Calu3 (cell line): ENCODE measurements at regions not wholly inside any gene's neighbourhood (a gene's known extent, or its start where the extent isn't known, plus 50 kb on each side); places are given as distances from the start of the nearest gene placed in this dataset.

Experiments
- BruUV-seq: library from RNA; stranded (reverse); fragments of 400-500 nt; replicated peaks from 2 replicates; lab custom pipeline; 2021; lab: Mats Ljungman, UMichigan
- CTCF ChIA-PET: fragments of 300-600 bp; sonication (Branson Sonifier 250); formaldehyde crosslinking; loops from one replicate; lab custom pipeline; 2022; ENCODE audit warnings: antibody characterized with exemption; lab: Charles Lee
- DNase-seq: peaks from one replicate; pipeline ENCODE4 v3.0.0; 2022
- H3K27ac Mint-ChIP-seq: one replicate; pipeline ENCODE4 v1.8.0; 2022; ENCODE audit warnings: mixed read lengths; ENCODE audit not compliant: unreplicated experiment
- H3K27me3 Mint-ChIP-seq: one replicate; pipeline ENCODE4 v1.8.0; 2022; ENCODE audit warnings: mixed read lengths; ENCODE audit not compliant: unreplicated experiment
- H3K36me3 Mint-ChIP-seq: one replicate; pipeline ENCODE4 v1.8.0; 2022; ENCODE audit warnings: mild to moderate bottlenecking, moderate library complexity, mixed read lengths; ENCODE audit not compliant: insufficient read depth, unreplicated experiment
- H3K4me1 Mint-ChIP-seq: one replicate; pipeline ENCODE4 v1.8.0; 2022; ENCODE audit warnings: mild to moderate bottlenecking, low read depth, mixed read lengths; ENCODE audit not compliant: unreplicated experiment
- H3K4me3 Mint-ChIP-seq: one replicate; pipeline ENCODE4 v1.8.0; 2022; ENCODE audit warnings: mild to moderate bottlenecking, low read depth, moderate library complexity, mixed read lengths; ENCODE audit not compliant: unreplicated experiment
- H3K9me3 Mint-ChIP-seq: one replicate; pipeline ENCODE4 v1.8.0; 2022; ENCODE audit warnings: low read depth, mixed read lengths; ENCODE audit not compliant: unreplicated experiment
- CTCF ChIP-seq: fragments of 200-600 bp; IDR thresholded peaks from one replicate; pipeline ENCODE4 v1.8.0; 2022; ENCODE audit warnings: antibody characterized with exemption; ENCODE audit not compliant: unreplicated experiment
- intact Hi-C: fragments of 100-400 bp; cut with micrococcal nuclease; formaldehyde crosslinking; loops from one replicate; pipeline ENCODE4 v1.10.0; 2022; ENCODE audit not compliant: unreplicated experiment

- peaks cover 40% of the 10 kb centered on the region for H3K4me1 Mint-ChIP-seq
- H3K27me3 Mint-ChIP-seq = no peaks in the 10 kb centered on the region
- peaks cover 6% of the 10 kb centered on the region for H3K9me3 Mint-ChIP-seq
- peaks cover 10% of the 10 kb centered on the region for H3K36me3 Mint-ChIP-seq
- BruUV-seq = no TSS peak
- DNase-seq = no peak
- intact Hi-C loops = loop anchor here (10.0 kb wide), 1 partner anchor 77 kb away; no protein-coding TSS in a partner anchor
- TF ChIP-seq CTCF = no peak
- H3K4me3 Mint-ChIP-seq = no peak overlapping the region
- CTCF ChIA-PET = interaction anchor here (0.6 to 1.7 kb wide), 2 partner anchors 38 to 1834 kb away, joined by 3 to 4 read pairs; no protein-coding TSS in a partner anchor
- no peak overlapping the region for H3K27ac Mint-ChIP-seq
These were observed 56.4 kb downstream of the SMIM38 start for GRCh38 chr11:69211920-69212797.

GRCh38 chr11:69212798-69213110, 57.0 kb downstream of the SMIM38 start:
- no peak for DNase-seq
- Mint-ChIP-seq H3K4me1 (peaks cover 38% of the 10 kb centered on the region), H3K4me3 (no peak overlapping the region), H3K27ac (no peak overlapping the region), H3K9me3 (peaks cover 6% of the 10 kb centered on the region), H3K27me3 (no peaks in the 10 kb centered on the region), H3K36me3 (peaks cover 10% of the 10 kb centered on the region)
- CTCF ChIA-PET = interaction anchor here (0.6 kb wide), 1 partner anchor 1835 kb away, joined by 3 read pairs; no protein-coding TSS in a partner anchor
- TF ChIP-seq CTCF = no peak
- intact Hi-C loops = loop anchor here (10.0 kb wide), 1 partner anchor 78 kb away; no protein-coding TSS in a partner anchor
- BruUV-seq = no TSS peak

DNA sequence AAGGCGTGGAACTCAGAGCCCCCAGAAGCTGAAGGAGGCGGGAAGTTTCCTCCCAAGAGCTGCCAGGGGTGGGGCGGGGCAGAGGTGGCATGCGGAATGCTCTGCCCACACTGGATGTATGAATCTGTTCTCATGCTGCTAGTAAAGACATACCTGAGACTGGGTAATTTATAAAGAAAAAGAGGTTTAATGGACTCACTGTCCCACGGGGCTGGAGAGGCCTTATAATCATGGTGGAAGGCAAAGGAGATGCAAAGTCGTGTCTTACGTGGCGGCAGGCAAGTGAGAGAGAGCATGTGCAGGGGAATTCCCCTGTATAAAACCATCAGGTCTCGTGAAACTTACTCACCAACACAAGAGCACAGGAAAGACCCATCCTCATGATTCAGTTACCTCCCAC, 57.6 kb downstream of the SMIM38 start:
- no peak overlapping the region for H3K4me3 Mint-ChIP-seq
- peaks cover 38% of the 10 kb centered on the region for H3K4me1 Mint-ChIP-seq
- H3K36me3 Mint-ChIP-seq = peaks cover 10% of the 10 kb centered on the region
- CTCF ChIA-PET = no interaction called here
- H3K9me3 Mint-ChIP-seq = peaks cover 3% of the 10 kb centered on the region
- no peaks in the 10 kb centered on the region for H3K27me3 Mint-ChIP-seq
- intact Hi-C loops = loop anchor here (10.0 kb wide), 1 partner anchor 79 kb away; no protein-coding TSS in a partner anchor
- no peak for TF ChIP-seq CTCF
- DNase-seq = no peak
- no peak overlapping the region for H3K27ac Mint-ChIP-seq
- BruUV-seq = no TSS peak

GRCh38 chr11:69213964-69214363, 58.2 kb downstream of the SMIM38 start:
- H3K36me3 Mint-ChIP-seq = peaks cover 10% of the 10 kb centered on the region
- no peaks in the 10 kb centered on the region for H3K27me3 Mint-ChIP-seq
- DNase-seq = no peak
- intact Hi-C loops = loop anchor here (10.0 kb wide), 1 partner anchor 79 kb away; no protein-coding TSS in a partner anchor
- no peak for TF ChIP-seq CTCF
- CTCF ChIA-PET = no interaction called here
- H3K4me1 Mint-ChIP-seq = peaks cover 38% of the 10 kb centered on the region
- H3K27ac Mint-ChIP-seq = no peak overlapping the region
- H3K4me3 Mint-ChIP-seq = no peak overlapping the region
- BruUV-seq = no TSS peak
- H3K9me3 Mint-ChIP-seq = peaks cover 3% of the 10 kb centered on the region
